ENCODE measurements at regions not wholly inside any gene's neighbourhood (a gene's known extent, or its start where the extent isn't known, plus 50 kb on each side); places are given as distances from the start of the nearest gene placed in this dataset.

- DNase-seq, result no peak
Measured at GRCh38 chr9:129504404-129504803, 116.5 kb downstream of the C9orf50 start.

- no peak for DNase-seq
Measured at GRCh38 chr9:129501771-129502319, 119.1 kb downstream of the C9orf50 start.

GRCh38 chr9:129500863-129501770 lies 119.8 kb downstream of the C9orf50 start:
- DNase-seq, result no peak

GRCh38 chr9:129500161-129500862 lies 120.6 kb downstream of the C9orf50 start:
- no peak for DNase-seq

- no peak for DNase-seq
Measured at GRCh38 chr9:129498451-129499384, 122.2 kb downstream of the C9orf50 start.

GRCh38 chr9:129497813-129498450 lies 123.0 kb downstream of the C9orf50 start:
- no peak for DNase-seq

- DNase-seq, result no peak
Measured at GRCh38 chr9:129497005-129497812, 123.7 kb downstream of the C9orf50 start.

GRCh38 chr9:129496473-129497004 lies 124.4 kb downstream of the C9orf50 start:
- peak; percentile 91 for DNase-seq

- peak; percentile 86 for DNase-seq
Measured at GRCh38 chr9:129495620-129496472, 125.1 kb downstream of the C9orf50 start.

GRCh38 chr9:129494113-129494789 lies 126.7 kb downstream of the C9orf50 start:
- no peak for DNase-seq

GRCh38 chr9:129493706-129494047 lies 127.2 kb downstream of the C9orf50 start:
- no peak for DNase-seq

- DNase-seq, result no peak
Measured at GRCh38 chr9:129493002-129493705, 127.7 kb downstream of the C9orf50 start.

- DNase-seq, result no peak
Measured at GRCh38 chr9:129491487-129491855, 129.4 kb downstream of the C9orf50 start.

- no peak for DNase-seq
Measured at GRCh38 chr9:129490583-129491486, 130.1 kb downstream of the C9orf50 start.

GRCh38 chr9:129489838-129490582 lies 130.9 kb downstream of the C9orf50 start:
- peak; percentile 31 for DNase-seq

- DNase-seq, result peak; percentile 40
Measured at GRCh38 chr9:129487658-129488483, 133.0 kb downstream of the C9orf50 start.
